HG03571 (cell line): ENCODE measurements at regions not wholly inside any gene's neighbourhood (a gene's known extent, or its start where the extent isn't known, plus 50 kb on each side); places are given as distances from the start of the nearest gene placed in this dataset.
"Not testable (repeated sequence)": the region's sequence is repeated elsewhere in the genome, so short reads cannot be mapped to it uniquely, and the experiment has no call there.

Source experiments
- ATAC-seq: cut with Tn5 transposase; IDR thresholded peaks from one replicate; pipeline ENCODE4 v1.9.1; 2021; ENCODE audit not compliant: unreplicated experiment

DNA sequence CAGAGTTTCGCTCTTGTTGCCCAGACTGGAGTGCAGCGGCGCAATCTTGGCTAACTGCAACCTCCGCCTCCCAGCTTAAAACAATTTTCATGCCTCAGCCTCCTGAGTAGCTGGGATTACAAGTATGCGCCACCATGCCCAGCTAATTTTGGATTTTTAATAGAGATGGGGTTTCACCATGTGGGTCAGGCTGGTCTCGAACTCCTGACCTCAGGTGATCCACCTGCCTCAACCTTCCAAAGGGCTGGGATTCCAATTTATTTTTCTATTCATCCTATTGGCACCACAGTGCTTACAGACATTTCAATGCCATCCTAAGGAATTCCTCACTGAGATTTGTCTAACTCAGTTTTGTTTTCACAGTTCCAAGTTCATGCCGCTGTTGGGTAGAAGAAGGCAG, 98.3 kb upstream of the EGLN3 start:
- not testable (repeated sequence) for ATAC-seq

DNA sequence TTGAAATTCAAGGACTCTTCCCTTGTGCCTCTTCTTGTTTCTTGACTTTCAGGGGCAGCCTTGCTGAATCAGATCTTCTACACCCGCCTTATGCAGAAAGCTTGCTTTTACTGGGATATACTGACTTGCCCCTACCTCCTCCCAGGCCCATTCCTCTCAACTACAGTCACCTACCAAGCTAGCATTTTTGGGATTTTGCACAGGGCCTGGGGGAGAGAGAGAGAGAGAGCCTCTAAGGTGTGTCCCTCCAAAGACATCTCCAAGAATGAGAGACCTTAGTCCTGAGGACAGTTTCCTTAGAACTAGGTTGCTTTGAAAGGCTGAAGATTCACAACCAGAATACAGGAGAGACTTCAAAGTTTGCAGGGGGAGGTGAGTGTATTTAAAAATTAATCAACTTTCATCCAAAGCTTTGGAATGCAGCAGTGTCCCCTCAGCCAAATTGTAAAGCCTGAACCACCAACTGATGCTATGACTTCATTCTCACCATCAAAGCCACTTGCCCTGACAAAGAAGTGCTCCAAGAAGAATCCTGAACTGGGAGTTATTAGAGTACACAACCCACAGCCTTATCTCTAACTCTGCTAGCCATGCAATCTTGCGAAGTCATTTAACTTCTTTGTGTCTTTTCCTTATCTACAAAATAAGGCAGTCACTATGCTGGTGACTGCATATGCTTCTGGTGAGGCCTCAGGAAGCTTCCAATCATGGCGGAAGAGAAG, 96.1 kb upstream of the EGLN3 start:
- no peak for ATAC-seq

DNA sequence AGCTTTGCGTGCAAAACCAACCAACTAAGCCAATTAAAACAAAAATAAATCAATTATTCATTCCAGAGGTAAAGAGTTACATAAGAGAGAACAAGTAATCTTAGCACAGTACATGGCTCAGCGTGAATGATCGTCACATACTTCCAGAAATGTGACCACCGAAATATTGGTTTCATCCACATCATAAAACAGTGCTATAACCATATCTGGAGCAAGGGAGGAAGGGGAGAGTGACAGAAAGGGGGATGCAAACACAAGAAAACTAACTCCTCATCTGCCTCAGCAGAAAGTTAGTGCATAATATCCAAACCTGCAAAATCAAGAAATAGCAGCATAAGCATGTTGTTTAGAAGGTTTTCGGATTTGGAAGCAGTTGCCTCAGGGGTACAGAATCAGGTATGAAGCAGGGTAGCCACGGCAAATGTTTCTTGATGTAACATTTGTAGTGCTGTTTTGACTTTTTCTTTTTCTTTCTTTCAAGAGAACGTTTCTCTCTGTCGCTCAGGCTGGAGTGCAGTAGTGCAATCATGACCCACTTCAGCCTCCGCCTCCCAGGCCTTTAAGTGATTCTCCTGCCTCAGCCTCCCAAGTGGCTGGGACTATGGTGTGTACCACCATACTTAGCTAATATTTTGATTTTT, 93.9 kb upstream of the EGLN3 start:
- no peak for ATAC-seq

GRCh38 chr14:34044373-34044637, 93.4 kb upstream of the EGLN3 start:
- ATAC-seq: no peak

DNA sequence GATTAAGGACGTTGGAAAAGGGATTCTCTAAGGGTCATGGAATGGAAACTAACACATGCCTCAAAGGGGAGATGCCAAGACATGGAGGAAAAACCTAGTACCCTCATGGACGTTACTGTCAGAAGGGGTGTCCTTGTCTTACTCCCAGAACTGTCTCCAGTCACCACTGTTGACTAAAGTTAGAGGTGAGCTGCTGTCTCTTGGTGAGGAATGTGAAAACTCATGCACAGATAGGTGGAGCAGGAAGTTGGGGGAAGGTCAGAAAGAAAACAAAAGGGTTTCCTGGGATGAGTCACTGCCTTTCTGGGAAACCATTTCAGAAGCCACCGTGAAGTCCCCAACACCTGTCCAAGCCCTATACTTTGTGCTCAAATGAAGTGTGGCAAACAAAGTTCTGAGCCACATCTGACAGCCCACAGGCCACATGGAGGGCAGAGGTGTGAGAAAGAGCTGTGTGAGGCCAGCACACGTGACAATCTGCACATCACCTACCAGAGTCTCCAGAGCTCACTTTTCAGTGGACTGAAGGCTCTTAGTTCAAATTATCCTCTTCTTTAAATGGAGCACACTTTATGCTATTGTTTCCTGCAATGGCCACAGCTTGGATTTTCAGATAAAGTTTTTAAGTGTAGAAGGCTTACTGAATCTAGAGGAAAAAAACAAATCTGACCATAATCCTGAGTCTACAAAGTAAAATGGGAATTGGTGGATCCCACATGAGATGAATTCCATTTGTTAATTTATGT, 92.9 kb upstream of the EGLN3 start:
- peak; percentile 84 for ATAC-seq

- no peak for ATAC-seq
These were observed 90.3 kb upstream of the EGLN3 start for GRCh38 chr14:34041220-34041619.

DNA sequence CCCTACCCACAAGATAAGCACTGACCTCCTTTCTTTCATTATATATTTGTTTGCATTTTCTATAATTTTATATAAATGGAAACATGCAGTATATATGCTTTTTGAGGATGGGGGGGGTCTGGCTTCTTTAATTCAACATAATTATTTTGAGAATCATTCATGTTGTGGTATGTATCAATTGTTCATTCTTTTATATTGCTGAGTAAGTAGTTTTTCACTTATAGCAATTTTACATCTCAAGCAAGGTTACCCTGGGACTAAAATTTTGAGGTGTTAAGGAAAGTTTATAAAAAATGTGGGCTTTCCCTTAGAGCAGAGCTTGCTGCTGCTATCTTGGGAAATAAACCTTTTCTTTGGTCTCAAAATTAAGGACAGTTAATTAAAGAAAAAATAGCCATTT, 89.9 kb upstream of the EGLN3 start:
- ATAC-seq: no peak

DNA sequence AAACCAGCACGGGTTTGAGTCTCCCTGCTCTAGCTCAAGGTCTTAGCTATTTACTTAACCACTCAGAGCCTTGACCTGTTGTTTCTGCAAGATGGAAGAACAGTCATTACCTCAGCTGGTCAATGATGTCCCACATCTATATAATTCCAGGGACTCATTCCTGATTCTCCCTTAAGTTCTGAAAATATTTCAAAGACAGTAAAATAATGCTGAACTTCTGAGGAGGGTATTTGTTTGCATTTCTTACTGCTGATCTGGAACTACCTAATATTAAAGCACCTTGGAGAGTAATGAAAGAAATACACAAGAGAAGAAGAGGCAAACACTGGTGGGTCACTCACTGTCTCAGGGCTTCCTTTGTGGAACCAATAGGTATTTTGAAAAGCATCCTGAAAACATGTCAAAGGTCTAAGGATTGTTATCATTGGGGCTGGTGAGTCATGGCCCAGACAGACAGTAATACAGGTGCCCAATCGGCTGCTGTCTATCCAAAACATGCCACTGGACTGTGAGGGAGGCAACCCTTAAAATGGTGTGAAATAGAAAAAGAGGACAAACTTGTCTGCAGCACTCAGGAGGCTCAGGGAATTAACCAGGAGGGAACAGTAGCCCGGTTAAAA, 88.7 kb upstream of the EGLN3 start:
- ATAC-seq: no peak

- no peak for ATAC-seq
These were observed 87.6 kb upstream of the EGLN3 start for GRCh38 chr14:34038358-34039057.

DNA sequence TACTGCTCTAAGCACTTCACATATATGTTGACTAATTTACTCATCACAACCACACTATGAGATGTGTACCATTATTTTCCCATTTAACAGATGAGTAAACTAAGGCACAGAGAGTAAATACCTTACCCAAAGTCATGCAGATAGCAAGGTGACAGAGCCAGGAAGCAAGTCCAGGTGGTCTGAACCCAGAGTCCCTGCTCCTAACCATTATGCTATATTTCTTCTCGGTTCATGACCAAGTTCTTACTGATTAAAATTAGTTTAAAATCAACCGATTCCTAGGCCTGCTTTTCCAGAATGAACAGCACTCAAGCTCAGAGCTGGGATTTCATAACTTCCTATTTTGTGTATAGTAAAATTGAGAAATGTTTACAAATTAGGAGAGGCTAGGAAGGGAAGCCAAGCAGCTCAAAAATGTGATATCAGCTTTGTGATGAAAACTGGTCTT, 85.5 kb upstream of the EGLN3 start:
- ATAC-seq: no peak

DNA sequence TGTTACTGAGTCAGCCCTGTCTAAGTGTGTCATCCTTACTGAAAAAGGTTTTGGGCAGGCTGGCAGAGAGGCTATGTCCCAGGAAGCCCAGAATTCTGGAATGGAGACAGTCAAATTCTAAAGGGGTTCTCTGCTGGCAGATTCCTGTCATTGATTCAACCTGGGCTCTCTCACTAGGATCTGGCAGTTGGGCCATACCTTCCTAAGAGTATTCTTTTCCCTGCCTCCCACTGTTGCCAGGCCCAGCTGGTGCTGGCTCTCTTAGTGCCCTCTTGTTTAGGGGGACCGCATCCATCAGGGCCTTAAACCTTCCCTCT, 85.0 kb upstream of the EGLN3 start:
- no peak for ATAC-seq

DNA sequence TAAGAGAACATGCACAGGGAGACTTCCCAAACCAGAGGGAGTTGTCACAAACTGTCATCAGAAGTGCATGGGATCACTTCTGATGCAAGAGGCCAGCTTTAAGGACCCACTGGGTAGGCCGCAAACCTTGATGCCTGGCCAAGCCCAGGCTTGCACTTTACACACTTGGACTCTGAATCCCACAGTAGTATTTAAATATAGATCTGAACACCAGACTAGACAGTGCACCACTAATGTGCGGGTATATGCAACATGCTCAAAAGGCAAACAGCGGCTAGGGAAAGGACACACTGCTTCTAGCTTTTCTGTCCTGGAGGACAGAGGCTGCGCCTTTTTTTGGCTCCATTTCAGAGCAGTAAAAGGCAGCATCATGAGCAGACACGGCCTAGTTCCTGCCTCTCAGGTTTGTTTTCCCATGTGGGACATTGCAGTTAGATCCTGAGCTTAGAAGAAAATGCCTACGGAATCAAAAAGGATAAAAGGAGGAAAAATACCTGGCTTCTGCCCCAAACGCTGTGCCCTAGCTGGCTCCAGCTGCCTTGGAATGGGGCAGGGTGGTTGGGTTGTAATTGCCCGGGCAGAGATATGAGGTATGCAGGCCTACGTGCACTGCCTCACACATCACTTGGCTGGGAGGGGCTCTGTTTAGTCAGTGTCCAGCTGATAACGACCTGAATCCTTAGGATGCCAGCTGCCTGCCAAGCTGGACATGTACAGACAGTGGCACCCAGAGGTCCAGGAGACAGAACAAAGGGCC, 84.5 kb upstream of the EGLN3 start:
- no peak for ATAC-seq

DNA sequence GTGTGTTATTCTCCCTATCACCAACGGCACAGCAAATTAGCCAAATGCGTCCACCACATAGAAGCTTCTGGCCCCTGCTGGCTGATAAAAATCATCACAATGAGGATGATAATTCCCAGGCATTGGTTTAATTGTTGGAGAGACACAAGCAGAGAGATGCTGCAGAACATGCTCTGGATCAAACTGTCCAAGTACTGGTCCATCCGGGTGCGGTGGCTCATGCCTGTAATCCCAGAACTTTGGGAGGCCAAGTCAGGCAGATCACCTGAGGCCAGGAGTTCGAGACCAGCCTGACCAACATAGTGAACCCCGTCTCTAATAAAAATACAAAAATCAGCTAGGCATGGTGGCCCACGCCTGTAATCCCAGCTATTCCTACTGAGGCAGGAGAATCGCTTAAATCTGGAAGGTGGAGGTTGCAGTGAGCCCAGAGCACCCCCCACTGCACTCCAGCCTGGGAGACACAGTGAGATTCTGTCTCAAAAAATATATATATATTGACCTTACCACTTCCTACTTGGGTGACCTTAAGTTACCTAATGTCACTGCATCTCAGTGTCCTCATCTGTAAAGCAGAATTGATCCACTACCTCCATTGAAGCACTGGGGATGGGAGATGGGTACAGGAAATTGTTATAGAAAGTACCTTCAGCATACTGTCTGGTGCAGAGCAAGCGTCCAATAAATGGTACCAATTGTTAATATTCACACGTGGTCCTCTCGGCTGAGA, 83.7 kb upstream of the EGLN3 start:
- no peak for ATAC-seq

- ATAC-seq: no peak
These were observed 81.8 kb upstream of the EGLN3 start for GRCh38 chr14:34032720-34033119.

DNA sequence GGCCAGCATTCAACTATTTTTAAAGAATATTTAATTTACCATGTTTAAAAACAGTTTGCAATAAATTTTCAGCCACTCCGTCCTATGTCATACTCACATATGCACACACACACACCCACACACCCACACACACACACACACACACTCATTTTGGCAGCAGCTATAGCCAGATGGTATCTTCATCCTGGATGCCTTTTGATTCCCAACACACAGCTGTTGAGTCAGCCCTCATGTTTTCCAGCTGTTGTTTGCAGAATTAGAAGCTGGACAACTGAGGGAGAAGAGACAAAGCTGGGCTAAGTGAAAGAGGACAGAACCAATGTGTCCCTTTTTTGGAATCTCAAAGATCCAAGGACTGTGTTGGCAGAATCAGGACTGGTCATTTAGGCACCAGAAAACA, 80.0 kb upstream of the EGLN3 start:
- no peak for ATAC-seq

DNA sequence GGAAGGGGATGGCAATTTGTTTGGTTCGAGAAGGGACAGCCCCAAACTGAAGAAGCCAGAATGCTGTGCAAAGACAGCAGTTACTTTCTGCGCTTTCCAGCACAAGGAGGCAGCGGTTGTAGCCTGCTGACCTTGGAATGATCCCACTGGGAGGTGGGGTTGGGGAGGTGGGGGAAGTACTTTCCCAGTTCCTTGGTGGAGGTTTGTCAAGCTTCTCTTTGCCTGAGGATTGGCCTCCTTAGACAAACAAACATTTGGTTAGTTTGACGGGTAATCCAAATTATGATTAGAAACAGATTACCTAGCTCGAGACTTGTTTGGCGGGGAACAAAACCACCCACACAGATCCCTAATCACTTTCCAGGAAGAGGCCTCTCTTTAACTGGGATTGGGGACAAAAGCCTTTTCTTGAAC, 79.1 kb upstream of the EGLN3 start:
- no peak for ATAC-seq

- no peak for ATAC-seq
These were observed 77.2 kb upstream of the EGLN3 start for GRCh38 chr14:34027990-34028495.

DNA sequence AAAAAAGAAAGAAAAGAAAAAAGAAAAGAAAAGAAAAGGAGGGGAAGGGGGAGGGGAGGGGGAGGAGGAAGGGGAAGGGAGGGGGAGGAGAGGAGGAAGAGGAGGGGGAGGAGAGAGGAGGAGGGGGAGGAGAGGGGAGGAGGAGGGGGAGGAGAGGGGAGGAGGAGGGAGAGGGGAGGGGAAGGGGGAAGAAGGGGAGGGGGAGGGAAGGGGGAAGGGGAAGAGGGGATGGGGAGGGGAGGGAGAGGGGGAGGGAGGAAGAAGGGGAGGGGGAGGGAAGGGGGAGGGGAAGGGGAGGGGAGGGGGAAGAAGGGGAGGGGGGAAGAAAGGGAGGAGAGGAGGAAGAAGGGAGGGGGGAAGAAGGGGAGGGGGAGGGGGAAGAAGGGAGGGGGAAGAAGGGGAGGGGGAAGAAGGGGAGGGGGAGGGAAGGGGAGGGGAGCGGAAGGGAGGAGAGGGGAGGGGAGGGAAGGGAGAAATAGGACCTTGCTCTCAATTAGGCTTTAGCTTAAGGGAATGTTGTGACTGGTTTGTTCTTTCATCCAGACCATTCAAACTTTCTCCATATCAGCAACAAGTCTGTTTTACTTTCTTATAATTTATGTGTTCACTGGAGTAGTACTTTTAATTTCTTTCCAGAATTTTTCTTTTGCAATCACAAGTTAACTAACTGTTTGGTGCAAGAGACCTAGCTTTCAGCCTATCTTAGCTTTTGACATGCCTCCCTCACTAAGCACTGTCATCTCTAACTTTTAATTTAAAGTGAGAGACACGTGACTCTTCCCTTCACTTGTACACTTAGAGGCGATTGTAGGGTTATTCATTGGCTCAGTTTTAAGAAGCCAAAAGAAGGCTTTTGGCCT, 76.5 kb upstream of the EGLN3 start:
- ATAC-seq: no peak
